Kidney (tissue), 13 donors: ENCODE measurements at regions not wholly inside any gene's neighbourhood (a gene's known extent, or its start where the extent isn't known, plus 50 kb on each side); places are given as distances from the start of the nearest gene placed in this dataset.
A peak's percentile ranks its signal among the peaks of the same experiment; 100 is the strongest.

Source experiments
- DNase-seq, 5 donors: peaks; one replicate each; pipeline ENCODE4 v3.0.0-alpha.2; 2013 to 2020
- FAIRE-seq: peaks from 2 replicates; lab custom pipeline; 2012; peaks lifted over from hg19 to GRCh38; lab: Jason Lieb, UNC
- H3K27ac ChIP-seq, 2 donors: one replicate each; pipeline ENCODE4 v1.7.0; 2013; ENCODE audit warnings: low read depth in 2 of 2, low read length in 2 of 2, inconsistent platforms in 1 of 2
- H3K27me3 ChIP-seq: one replicate; pipeline ENCODE4 v1.7.1; 2013; ENCODE audit warnings: low read length, inconsistent platforms; ENCODE audit not compliant: control insufficient read depth, insufficient read depth
- H3K36me3 ChIP-seq, 3 donors: one replicate each; pipeline versions ENCODE4 v1.7.0 to v1.7.1; 2013; ENCODE audit warnings: low read length in 3 of 3, control low read depth in 1 of 3, inconsistent platforms in 1 of 3; ENCODE audit not compliant: insufficient read depth in 3 of 3, control insufficient read depth in 2 of 3
- H3K4me1 ChIP-seq, 3 donors: one replicate each; pipeline versions ENCODE4 v1.7.0 to v1.7.1; 2013; ENCODE audit warnings: low read length in 3 of 3, inconsistent platforms in 1 of 3, low read depth in 1 of 3; ENCODE audit not compliant: control insufficient read depth in 2 of 3, insufficient read depth in 2 of 3
- H3K4me3 ChIP-seq, 3 donors: one replicate each; pipeline versions ENCODE4 v1.7.0 to v1.8.1; 2013; ENCODE audit warnings: low read length in 3 of 3, control low read depth in 1 of 3, inconsistent platforms in 1 of 3
- H3K9ac ChIP-seq, 3 donors: one replicate each; pipeline versions ENCODE4 v1.7.0 to v1.7.1; 2013; ENCODE audit warnings: low read length in 3 of 3, control low read depth in 1 of 3, inconsistent platforms in 1 of 3
- H3K9me3 ChIP-seq, 3 donors: one replicate each; pipeline versions ENCODE4 v1.7.0 to v1.7.1; 2013; ENCODE audit warnings: low read length in 3 of 3, control low read depth in 1 of 3, inconsistent platforms in 1 of 3; ENCODE audit not compliant: control insufficient read depth in 2 of 3, insufficient read depth in 1 of 3
- intact Hi-C: fragments of 100-400 bp; cut with DNase I; formaldehyde crosslinking; loops from one replicate; pipeline ENCODE4 v1.11.1; 2022
- TF ChIP-seq, protein P1 (sequence below): IDR thresholded peaks from 3 replicates; pipeline ENCODE4 v1.5.1; 2012; ENCODE audit warnings: mild to moderate bottlenecking, moderate library complexity, borderline replicate concordance; ENCODE audit not compliant: insufficient read depth; ENCODE audit errors: extremely low read depth
- donor health status: control.
- donor health status: control.
- donor health status: control.
- donor health status: control.
- donor health status: control.
- donor health status: DM: yes; HTN: yes; CAD: no.
- donor health status: Normal renal cell carcinoma (clear cell type).

- Histone ChIP-seq H3K27ac (no peak overlapping the region), H3K36me3 (no peaks in the 10 kb centered on the region), H3K9ac (no peak overlapping the region), H3K4me1 (no peaks in the 10 kb centered on the region), H3K4me3 (no peak overlapping the region), H3K9me3 (peaks cover 0 to 3% (median 2%) of the 10 kb centered on the region in 3 donors), H3K27me3 (no peaks in the 10 kb centered on the region)
- intact Hi-C loops = no loop called here
- TF ChIP-seq, protein P1, sequence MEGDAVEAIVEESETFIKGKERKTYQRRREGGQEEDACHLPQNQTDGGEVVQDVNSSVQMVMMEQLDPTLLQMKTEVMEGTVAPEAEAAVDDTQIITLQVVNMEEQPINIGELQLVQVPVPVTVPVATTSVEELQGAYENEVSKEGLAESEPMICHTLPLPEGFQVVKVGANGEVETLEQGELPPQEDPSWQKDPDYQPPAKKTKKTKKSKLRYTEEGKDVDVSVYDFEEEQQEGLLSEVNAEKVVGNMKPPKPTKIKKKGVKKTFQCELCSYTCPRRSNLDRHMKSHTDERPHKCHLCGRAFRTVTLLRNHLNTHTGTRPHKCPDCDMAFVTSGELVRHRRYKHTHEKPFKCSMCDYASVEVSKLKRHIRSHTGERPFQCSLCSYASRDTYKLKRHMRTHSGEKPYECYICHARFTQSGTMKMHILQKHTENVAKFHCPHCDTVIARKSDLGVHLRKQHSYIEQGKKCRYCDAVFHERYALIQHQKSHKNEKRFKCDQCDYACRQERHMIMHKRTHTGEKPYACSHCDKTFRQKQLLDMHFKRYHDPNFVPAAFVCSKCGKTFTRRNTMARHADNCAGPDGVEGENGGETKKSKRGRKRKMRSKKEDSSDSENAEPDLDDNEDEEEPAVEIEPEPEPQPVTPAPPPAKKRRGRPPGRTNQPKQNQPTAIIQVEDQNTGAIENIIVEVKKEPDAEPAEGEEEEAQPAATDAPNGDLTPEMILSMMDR = no peak
- no peak for FAIRE-seq
- no peak for DNase-seq
Measured at GRCh38 chrX:65266482-65266881, 268.1 kb downstream of the LAS1L start.

DNA sequence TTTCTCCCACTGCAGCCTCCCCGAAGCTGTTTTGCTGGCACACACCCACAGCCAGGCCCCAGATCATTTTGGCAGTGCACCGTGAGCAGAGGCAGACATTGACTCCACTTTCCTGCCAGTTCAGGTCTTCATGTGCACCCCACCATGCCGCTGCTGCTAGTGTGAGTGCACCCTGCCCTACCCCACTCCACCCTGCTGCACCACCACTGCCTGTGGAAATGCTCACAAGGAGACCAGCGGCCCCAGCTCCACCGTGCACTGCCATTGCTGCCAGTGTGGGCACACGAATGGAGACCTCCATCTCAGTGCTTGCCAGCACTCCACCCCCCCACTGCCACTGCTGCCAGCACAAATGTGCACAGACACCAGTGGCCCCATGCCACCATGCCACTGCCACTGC is 277.6 kb upstream of the ZC4H2 start:
- H3K9me3 ChIP-seq = no peaks in the 10 kb centered on the region
- H3K4me1 ChIP-seq = no peaks in the 10 kb centered on the region
- H3K4me3 ChIP-seq = no peak overlapping the region
- H3K36me3 ChIP-seq = no peaks in the 10 kb centered on the region
- intact Hi-C loops = no loop called here
- no peak for FAIRE-seq
- TF ChIP-seq, protein P1 = no peak
- peak in 1 of 5 donors; percentile 55 for DNase-seq
- H3K27ac ChIP-seq = no peak overlapping the region
- H3K27me3 ChIP-seq = no peaks in the 10 kb centered on the region
- no peak overlapping the region for H3K9ac ChIP-seq

GRCh38 chrX:65241059-65241721 is 264.9 kb upstream of the ZC4H2 start:
- Histone ChIP-seq H3K9me3 (no peaks in the 10 kb centered on the region), H3K4me1 (no peaks in the 10 kb centered on the region), H3K9ac (no peak overlapping the region), H3K27me3 (no peaks in the 10 kb centered on the region), H3K4me3 (no peak overlapping the region), H3K27ac (no peak overlapping the region), H3K36me3 (no peaks in the 10 kb centered on the region)
- DNase-seq = peak in 1 of 5 donors; percentile 10
- TF ChIP-seq, protein P1 = no peak
- intact Hi-C loops = no loop called here
- no peak for FAIRE-seq

GRCh38 chrX:65203545-65203944 is 227.3 kb upstream of the ZC4H2 start:
- Histone ChIP-seq H3K27ac (no peak overlapping the region), H3K4me1 (peaks cover 0 to 5% (median 0%) of the 10 kb centered on the region in 3 donors), H3K27me3 (no peaks in the 10 kb centered on the region), H3K4me3 (no peak overlapping the region), H3K9me3 (no peaks in the 10 kb centered on the region), H3K9ac (no peak overlapping the region), H3K36me3 (no peaks in the 10 kb centered on the region)
- DNase-seq = no peak
- TF ChIP-seq, protein P1 = no peak
- intact Hi-C loops = no loop called here
- FAIRE-seq = no peak
